Peyer's patch (tissue), 4 donors: ENCODE measurements at regions not wholly inside any gene's neighbourhood (a gene's known extent, or its start where the extent isn't known, plus 50 kb on each side); places are given as distances from the start of the nearest gene placed in this dataset.

Experiments used
- DNase-seq, 3 donors: peaks; one replicate each; pipeline ENCODE4 v3.0.0-alpha.2; 2017 to 2019
- H3K27ac ChIP-seq, 4 donors: fragments of 200-600 bp; sonication (generic); one replicate each; pipeline ENCODE4 v1.5.1; 2016 to 2019
- H3K27me3 ChIP-seq, 2 donors: fragments of 200-600 bp; sonication (generic); one replicate each; pipeline ENCODE4 v1.5.1; 2019
- H3K36me3 ChIP-seq, 3 donors: fragments of 200-600 bp; sonication (generic); one replicate each; pipeline ENCODE4 v1.5.1; 2016 to 2019
- H3K4me1 ChIP-seq, 4 donors: fragments of 200-600 bp; sonication (generic); one replicate each; pipeline ENCODE4 v1.5.1; 2016 to 2019
- H3K4me3 ChIP-seq, 4 donors: fragments of 200-600 bp; sonication (generic); 1 replicate in 3 of 4; 2 replicates in 1 of 4; pipeline ENCODE4 v1.5.1; 2016 to 2019; ENCODE audit warnings: mild to moderate bottlenecking in 1 of 4
- H3K9me3 ChIP-seq, 4 donors: fragments of 200-600 bp; sonication (generic); one replicate each; pipeline ENCODE4 v1.5.1; 2016 to 2019; ENCODE audit warnings: mild to moderate bottlenecking in 1 of 4
- POLR2A ChIP-seq, 2 donors: fragments of 450-650 bp; IDR thresholded peaks; one replicate each; pipeline ENCODE4 v1.5.1; 2017; ENCODE audit warnings: antibody characterized with exemption in 2 of 2, mild to moderate bottlenecking in 2 of 2, moderate library complexity in 2 of 2
- TF ChIP-seq, protein P1 (sequence below), 6 experiments: fragments of 450-650 bp in 4 of 6; fragments of 200-600 bp in 2 of 6; sonication (generic) in 1 of 6; IDR thresholded peaks; one replicate each; pipeline ENCODE4 v1.5.1; 2017 to 2019; ENCODE audit warnings: antibody characterized with exemption in 6 of 6, mild to moderate bottlenecking in 3 of 6, moderate library complexity in 1 of 6

DNA sequence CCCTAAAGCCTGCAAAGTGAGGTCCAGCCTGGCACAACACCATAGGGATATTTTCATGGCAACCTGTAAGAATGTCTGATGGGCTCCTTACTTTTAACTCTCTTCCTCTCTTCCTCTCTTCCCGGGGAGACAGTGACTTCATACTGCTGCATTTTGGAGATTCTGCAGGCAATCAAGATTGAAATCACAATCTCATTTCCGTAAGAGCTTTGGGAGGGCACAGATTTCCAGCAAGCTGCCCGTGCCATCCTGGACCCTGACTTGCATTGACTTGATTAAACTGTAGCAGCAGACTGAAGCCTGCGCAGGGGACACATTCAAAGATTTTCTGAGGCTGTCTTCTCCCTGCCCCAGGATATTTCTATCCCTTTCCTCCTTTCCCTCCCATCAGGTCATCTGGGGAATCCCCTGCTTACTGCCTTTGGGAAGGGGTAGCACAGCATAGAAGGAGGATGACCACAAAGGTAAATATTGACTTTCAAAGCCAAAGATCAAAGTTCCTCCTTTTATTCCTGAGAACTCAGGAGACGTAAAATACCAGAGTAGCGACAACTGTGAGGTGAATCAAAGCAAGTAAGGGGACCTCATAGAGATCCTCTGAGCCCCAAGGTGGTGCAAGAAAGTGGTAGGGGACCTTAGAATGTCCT is 504.0 kb upstream of the ARID1B start:
- no peaks in the 10 kb centered on the region for H3K27me3 ChIP-seq
- TF ChIP-seq, protein P1, sequence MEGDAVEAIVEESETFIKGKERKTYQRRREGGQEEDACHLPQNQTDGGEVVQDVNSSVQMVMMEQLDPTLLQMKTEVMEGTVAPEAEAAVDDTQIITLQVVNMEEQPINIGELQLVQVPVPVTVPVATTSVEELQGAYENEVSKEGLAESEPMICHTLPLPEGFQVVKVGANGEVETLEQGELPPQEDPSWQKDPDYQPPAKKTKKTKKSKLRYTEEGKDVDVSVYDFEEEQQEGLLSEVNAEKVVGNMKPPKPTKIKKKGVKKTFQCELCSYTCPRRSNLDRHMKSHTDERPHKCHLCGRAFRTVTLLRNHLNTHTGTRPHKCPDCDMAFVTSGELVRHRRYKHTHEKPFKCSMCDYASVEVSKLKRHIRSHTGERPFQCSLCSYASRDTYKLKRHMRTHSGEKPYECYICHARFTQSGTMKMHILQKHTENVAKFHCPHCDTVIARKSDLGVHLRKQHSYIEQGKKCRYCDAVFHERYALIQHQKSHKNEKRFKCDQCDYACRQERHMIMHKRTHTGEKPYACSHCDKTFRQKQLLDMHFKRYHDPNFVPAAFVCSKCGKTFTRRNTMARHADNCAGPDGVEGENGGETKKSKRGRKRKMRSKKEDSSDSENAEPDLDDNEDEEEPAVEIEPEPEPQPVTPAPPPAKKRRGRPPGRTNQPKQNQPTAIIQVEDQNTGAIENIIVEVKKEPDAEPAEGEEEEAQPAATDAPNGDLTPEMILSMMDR (IDR thresholded peaks at IDR 0.05): no peak
- no peak for TF ChIP-seq POLR2A (IDR thresholded peaks at IDR 0.05)
- no peak for DNase-seq
- no peak overlapping the region for H3K4me3 ChIP-seq
- no peak overlapping the region for H3K27ac ChIP-seq
- H3K36me3 ChIP-seq: no peaks in the 10 kb centered on the region
- no peaks in the 10 kb centered on the region for H3K9me3 ChIP-seq
- H3K4me1 ChIP-seq: no peaks in the 10 kb centered on the region

DNA sequence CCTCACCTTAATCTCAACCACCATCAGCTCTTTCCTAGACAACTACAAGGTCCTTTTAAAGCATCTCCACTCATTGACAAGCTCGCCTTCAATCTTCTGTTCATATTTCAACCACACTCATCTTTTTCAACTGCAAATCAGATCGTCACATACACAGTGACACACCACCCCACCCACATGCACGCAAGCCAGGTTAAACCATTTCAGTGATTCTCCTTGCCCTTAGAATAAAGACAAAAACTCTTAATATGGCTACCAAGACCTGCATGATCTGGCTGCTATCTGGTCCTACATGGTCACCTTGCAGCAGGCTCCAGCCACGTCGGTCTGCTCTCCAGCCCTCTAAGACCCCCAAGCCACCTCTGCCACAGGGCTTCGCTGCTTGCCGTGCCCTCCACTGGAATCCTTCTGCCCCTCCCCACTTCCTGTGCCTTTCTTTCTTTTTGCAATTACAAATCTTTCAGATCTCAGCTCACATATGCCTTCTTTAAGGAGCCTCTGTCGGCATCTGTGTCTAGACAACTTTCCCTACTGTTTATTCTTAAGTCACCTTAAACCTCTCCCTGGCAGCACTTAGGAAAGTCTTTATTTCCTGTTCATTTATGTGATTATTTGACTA is 507.3 kb upstream of the ARID1B start:
- no peak for DNase-seq
- no peaks in the 10 kb centered on the region for H3K4me1 ChIP-seq
- H3K4me3 ChIP-seq: no peak overlapping the region
- TF ChIP-seq, protein P1 (IDR thresholded peaks at IDR 0.05): no peak
- TF ChIP-seq POLR2A (IDR thresholded peaks at IDR 0.05): no peak
- H3K9me3 ChIP-seq: no peaks in the 10 kb centered on the region
- H3K36me3 ChIP-seq: no peaks in the 10 kb centered on the region
- no peaks in the 10 kb centered on the region for H3K27me3 ChIP-seq
- no peak overlapping the region for H3K27ac ChIP-seq

DNA sequence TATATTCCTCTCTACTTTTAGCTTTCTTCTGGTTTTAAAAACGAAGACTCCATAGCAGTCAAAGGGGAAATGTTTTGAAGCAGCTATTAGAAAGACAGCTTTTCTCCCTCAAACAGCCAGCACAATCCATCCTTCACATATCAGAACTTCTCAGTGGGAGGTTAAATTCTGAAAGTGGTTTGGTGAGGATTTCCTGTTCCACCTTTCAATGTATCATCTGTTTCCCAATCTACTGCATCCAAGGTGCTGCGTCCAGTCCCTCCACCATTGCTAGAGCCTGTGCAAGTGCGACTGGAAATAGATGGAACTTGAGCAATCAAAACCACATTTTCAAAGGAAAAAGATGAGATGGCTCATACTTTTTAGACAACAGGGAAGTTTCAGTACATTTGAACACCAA is 508.3 kb upstream of the ARID1B start:
- no peaks in the 10 kb centered on the region for H3K9me3 ChIP-seq
- no peak for TF ChIP-seq POLR2A (IDR thresholded peaks at IDR 0.05)
- TF ChIP-seq, protein P1 (IDR thresholded peaks at IDR 0.05): no peak

DNA sequence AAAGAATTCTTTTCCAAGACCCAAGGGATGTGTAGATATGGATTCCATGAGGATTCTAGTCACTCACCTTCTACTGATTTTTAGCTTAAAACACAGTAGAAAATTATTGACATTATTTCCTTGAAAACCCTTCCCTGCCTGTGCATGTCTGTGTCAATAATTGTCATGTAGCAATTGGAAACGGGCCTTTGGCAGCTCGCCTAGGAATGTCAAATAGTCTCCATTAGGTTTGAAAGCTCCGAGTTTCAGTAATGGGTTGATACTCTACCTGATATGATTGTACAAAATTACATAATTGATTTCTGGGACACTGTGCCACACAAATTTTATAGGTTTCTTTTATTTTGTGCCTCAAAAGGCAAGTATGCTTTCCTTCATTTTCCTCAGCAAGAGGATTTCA is 515.2 kb upstream of the ARID1B start:
- Histone ChIP-seq H3K36me3 (no peaks in the 10 kb centered on the region), H3K4me3 (no peak overlapping the region), H3K27me3 (no peaks in the 10 kb centered on the region), H3K4me1 (no peaks in the 10 kb centered on the region), H3K9me3 (no peaks in the 10 kb centered on the region), H3K27ac (no peak overlapping the region)
- no peak for DNase-seq
- TF ChIP-seq, protein P1 (IDR thresholded peaks at IDR 0.05): no peak
- no peak for TF ChIP-seq POLR2A (IDR thresholded peaks at IDR 0.05)

More for the DNA sequence above, 508.3 kb upstream of the ARID1B start:
- Histone ChIP-seq H3K27ac (no peak overlapping the region), H3K4me3 (no peak overlapping the region), H3K36me3 (no peaks in the 10 kb centered on the region), H3K4me1 (no peaks in the 10 kb centered on the region), H3K27me3 (no peaks in the 10 kb centered on the region)
- DNase-seq: no peak

DNA sequence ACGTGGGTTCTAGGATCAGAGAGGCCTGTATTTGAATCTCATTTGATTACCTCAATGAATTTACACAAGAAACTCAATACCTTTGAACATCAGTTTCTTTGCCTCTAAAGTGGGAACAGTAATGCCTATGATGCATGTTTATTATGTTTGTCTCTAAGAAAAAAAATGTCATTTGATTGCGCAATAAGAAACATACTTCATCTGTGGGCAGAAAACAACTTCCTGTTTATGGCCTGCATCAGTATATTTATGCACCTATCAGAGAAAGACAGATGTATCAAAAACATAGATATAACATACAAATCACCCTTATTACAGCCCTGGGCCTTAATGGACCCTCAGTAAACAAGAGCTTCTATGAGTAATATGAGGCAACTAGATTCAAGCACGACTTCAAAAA is 516.4 kb upstream of the ARID1B start:
- H3K36me3 ChIP-seq: no peaks in the 10 kb centered on the region
- H3K4me1 ChIP-seq: no peaks in the 10 kb centered on the region
- no peak overlapping the region for H3K27ac ChIP-seq
- H3K9me3 ChIP-seq: no peaks in the 10 kb centered on the region
- DNase-seq: no peak
- no peaks in the 10 kb centered on the region for H3K27me3 ChIP-seq
- H3K4me3 ChIP-seq: no peak overlapping the region
- no peak for TF ChIP-seq POLR2A (IDR thresholded peaks at IDR 0.05)
- TF ChIP-seq, protein P1 (IDR thresholded peaks at IDR 0.05): no peak
